HuH-7 (cell line): ENCODE measurements at regions not wholly inside any gene's neighbourhood (a gene's known extent, or its start where the extent isn't known, plus 50 kb on each side); places are given as distances from the start of the nearest gene placed in this dataset.
"Not testable (repeated sequence)": the region's sequence is repeated elsewhere in the genome, so short reads cannot be mapped to it uniquely, and the experiment has no call there.

ENCODE experiments used
- DNase-seq: peaks from one replicate; pipeline ENCODE4 v3.0.0; 2011; ENCODE audit warnings: low spot score

DNA sequence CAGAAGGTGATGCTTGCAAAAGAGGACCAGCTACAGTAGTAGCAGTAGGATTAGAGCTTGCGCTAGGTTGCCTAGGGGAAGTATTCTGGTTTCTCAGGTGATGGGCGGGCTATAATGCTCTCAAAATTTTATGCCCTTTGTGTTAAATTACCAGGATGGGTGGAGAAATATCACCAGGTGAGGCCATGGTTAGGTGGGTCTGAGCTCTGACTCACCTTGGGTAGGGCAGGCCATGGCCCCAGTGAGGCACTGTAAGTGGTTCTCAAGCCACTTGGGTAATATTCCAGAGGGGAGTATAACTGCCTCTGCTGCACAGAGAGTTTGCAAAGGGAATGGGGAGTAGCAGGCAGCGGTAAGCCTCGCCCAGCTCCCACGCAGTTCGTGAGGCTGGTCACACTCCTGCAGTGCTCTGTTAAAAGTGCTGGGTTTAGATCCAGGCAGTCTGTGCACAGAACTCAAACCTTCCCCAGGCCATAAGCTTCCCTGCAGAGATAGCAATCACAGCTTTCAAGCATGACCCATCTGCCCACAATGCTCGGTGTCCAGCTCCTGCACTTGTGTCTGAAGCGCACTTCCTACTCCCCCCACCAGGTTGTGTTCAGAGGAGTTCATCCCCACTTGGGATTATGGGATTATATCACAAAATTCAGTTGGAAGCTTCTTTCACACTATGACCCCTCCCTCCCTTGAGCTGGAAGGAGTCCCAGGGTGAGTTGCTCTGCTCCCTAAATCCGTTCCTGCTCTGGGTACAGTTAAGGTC, 575.0 kb downstream of the CHSY3 start:
- no peak for DNase-seq

- DNase-seq: no peak
Observed at GRCh38 chr5:130476325-130476724, 572.1 kb downstream of the CHSY3 start.

DNA sequence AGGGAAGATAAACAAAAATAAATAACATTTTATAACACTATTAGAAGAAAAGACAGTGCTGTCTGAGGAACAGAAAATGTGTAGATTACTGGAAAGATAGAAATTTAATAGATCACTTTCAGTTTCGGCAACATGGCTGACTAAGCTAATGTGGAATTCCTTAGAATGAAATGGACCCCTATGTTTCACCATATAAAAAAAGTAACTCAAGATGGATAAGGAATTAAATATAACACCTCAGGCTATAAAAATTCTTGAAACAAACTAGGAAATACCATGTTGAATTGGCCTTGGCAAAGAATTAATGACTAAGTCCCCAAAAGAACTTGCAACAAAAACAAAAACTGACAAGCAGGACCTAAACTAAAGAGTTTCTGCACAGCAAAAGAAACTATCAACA, 558.3 kb downstream of the CHSY3 start:
- DNase-seq: no peak

- no peak for DNase-seq
Observed at GRCh38 chr5:130455175-130455574, 550.9 kb downstream of the CHSY3 start.

GRCh38 chr5:130452744-130453143, 548.5 kb downstream of the CHSY3 start:
- no peak for DNase-seq

DNA sequence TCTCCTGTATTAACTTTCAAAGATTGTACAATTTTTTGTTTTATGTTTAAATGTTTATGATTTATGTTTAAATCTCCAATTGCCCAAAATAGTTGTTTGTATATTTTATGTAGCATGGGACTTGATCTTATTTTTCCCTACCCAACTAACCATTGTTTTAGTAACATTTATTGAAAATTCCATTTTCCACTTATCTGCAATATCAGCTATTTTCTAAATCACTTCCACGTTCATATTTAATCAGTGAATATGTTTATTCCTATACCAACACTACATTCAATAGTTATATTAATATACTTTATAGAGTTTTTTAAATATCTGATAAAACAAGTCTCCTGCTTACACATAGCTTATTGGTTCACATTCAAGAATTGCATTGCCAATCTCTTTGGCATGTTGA, 532.2 kb downstream of the CHSY3 start:
- DNase-seq: no peak

DNA sequence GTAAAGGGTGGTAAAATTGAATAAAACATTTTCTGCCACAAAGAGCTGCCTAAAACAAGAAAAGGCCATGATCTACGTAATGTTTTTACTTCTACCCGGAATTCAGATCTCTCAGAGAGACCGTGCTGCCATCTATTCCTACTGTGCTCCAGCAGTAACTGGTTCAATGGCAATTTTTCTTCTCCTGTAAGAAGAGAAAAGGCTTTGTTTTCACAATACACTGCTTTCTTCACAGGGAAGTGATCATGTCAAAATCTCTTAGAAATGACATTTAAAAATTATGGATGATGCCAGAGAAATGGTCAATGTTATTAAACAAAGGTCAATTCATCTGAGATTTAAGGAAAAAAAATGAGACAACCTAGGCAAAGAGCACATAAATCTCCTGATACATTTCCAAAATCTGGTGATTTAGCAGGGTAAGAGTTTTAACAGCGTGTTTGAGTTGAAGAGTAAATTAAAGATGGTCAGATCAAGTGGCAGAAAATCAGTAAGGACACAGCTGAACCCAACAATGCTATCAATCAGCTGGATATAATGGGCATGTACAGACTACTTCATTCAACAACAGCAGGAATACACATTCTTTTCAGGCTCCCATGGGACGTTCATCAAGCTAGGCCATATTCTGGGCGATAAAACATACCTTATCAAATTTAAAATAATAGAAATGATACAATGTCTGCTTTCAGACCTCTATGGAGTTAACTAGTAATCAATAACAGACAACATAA, 523.1 kb downstream of the CHSY3 start:
- DNase-seq: no peak

- DNase-seq: no peak
Observed at GRCh38 chr5:130425424-130425823, 521.2 kb downstream of the CHSY3 start.

- DNase-seq: no peak
Observed at GRCh38 chr5:130424341-130424740, 520.1 kb downstream of the CHSY3 start.

DNA sequence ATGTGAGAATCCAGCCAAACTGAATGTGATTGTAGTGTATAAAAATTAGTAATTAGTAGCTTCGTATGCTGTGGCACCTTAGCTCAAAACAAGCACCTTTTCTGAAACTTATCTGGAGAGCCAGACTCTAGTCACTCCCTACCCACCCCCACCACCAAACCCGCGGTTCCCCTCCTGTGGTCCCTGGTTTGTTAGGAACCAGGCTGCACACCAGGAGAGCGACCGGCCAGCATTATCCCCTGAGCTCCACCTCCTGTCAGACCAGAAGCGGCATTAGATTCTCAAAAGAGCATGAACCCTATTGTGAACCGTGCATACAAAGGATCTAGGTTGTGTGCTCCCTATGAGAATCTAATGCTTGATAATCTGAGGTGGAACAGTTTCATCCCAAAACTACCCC, 498.6 kb downstream of the CHSY3 start:
- DNase-seq: no peak

GRCh38 chr5:130400091-130400490, 495.8 kb downstream of the CHSY3 start:
- DNase-seq: no peak

DNA sequence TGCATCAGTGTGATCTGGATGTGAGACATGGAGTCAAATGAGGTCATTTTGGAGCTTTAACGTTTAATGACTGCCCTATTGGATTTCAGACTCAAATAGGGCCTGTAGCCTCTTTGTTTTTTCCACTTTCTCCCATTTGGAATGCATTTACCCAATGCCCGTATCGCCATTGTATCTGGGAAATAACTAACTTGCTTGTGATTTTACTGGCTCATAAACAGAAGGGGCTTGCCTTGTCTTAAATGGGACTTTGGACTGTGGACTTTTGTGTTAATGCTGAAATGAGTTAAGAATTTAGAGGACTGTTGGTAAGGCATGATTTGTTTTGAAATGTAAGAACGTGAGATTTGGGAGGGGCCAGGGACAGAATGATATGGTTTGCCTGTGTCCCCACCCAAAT, 494.6 kb downstream of the CHSY3 start:
- no peak for DNase-seq

- DNase-seq: not testable (repeated sequence)
Observed at GRCh38 chr5:130397727-130398126, 493.5 kb downstream of the CHSY3 start.

DNA sequence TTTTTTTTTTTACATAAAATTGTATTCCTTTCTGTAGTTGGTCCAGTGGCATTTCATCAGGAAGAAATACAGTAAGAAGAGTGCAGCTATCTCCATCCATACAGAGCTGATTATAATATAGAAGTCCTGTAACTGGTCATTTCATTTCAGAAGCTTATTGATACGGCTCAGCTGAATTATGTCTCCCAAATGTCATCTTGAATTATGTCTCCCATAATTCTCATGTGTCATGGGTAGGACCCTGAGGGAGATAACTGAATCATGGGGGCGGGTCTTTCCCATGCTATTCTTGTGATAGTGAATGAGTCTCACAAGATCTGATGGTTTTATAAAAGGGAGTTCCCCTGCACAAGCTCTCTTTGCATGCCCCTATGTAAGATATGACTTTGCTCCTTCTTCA, 492.9 kb downstream of the CHSY3 start:
- no peak for DNase-seq

- peak; percentile 2 for DNase-seq
Observed at GRCh38 chr5:130391727-130392264, 487.5 kb downstream of the CHSY3 start.

DNA sequence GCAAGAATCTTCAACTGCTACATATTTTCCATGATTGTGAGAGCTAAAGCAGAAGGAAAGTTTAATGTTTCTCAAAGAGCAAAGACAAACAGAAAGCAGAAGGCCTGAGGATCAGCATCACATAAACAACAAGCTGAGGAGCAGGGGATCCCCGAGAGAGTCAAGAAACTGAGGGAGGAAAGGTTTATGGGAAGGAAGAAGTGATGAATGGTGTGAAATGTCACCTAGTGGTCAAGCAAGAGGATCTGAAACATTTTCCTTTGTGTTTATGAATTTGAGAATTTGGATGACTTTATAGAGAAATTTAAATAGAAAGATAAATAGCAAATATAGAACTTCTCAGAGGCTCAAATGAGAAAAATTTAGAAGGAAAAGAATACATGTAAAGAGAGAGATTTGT, 481.9 kb downstream of the CHSY3 start:
- no peak for DNase-seq

DNA sequence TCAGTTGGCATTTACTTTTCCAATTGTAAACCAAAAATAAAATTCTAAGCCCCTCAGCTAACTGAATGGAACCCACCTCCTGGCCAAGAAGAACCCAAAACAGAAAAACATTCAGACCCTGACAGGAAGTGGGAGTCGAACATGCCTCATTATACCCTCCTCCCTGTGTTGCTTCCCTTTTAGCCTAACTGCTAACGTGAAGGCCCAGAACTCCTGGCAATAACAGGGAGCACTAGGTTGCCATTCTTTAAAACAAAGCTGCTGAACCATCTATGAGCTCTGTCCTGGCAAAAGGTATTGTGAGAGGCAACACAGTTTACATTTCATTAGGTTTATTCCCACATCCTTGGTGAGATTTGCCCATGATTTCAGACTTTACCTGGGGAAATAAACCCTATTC, 481.4 kb downstream of the CHSY3 start:
- DNase-seq: no peak

DNA sequence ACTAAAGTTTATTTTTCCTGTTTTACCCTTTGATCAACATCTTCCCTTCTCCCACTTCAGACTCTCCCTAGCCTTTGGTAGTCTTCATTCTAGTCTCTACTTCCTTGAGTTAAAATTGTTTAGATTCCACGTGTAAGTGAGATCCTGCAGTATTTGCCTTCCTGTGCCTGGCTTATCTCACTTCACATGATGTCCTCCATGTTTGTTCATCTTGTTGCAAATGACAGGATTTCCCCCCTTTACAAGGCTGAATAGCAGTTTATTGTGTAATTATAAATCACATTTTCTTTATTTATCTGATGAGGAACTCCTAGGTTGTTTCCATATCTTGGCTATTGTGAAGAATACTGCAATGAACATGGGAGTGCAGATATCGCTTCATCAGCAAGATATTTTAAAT, 461.7 kb downstream of the CHSY3 start:
- DNase-seq: no peak

DNA sequence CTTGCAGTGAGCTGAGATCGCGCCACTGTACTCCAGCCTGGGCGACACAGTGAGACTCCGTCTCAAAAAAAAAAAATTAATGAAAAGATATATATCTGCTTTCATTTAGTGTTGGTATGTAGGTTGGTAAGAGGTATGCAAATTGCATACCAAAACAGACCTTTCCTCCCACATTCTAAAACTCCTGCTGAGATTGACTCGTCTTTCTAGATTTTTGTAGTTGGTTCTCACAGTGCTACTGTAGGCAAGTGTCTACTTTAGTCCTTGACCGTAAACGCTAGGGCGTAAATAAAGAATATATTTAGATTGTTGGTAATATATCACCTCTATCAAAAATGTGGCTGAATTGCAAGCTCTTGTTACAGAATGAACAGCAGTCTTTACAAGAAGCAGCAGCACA, 445.9 kb downstream of the CHSY3 start:
- DNase-seq: no peak

GRCh38 chr5:130337179-130337888, 433.1 kb downstream of the CHSY3 start:
- DNase-seq: no peak

GRCh38 chr5:130335117-130335516, 430.9 kb downstream of the CHSY3 start:
- no peak for DNase-seq

DNA sequence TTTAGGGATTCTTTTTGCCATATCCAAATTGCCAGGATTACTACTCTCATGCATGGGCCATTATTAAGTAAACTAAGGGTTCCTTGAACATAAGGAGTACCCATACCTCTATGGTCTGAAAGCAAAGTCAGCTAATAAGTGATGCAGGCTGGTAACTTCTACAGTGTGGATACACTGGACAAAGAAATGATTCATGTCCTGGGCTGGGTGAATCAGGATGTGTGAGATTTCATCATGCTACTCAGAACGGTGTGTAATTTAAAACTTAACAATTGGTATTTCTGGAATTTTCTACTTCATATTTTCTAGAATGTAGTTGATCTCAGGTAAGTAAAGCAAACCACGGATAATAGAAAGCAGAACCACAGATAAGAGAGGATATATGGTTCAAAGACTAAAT, 428.8 kb downstream of the CHSY3 start:
- DNase-seq: no peak

DNA sequence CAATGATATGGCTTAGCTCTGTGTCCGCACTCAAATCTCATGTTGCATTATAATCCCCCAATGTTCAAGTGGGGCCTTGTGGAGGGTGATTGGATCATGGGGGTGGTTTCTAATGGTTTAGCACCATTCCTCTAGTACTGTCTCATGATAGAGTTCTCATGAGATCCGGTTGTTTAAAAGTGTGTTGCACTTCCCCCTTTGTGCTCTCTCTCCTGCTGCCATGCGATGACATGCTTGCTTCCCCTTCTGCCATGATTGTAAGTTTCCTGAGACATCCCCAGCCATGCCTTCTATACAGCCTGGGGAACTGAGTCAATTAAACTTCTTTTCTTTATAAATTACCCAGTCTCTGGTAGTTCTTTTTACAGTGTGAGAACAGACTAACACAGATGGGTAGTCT, 427.1 kb downstream of the CHSY3 start:
- no peak for DNase-seq
